OCI-M1 (cell line): ENCODE measurements at regions not wholly inside any gene's neighbourhood (a gene's known extent, or its start where the extent isn't known, plus 50 kb on each side); places are given as distances from the start of the nearest gene placed in this dataset.
"Not testable (repeated sequence)": the region's sequence is repeated elsewhere in the genome, so short reads cannot be mapped to it uniquely, and the experiment has no call there.

ENCODE experiments used
- DNase-seq: peaks from one replicate; lab custom pipeline; 2025; lab: John Stamatoyannopoulos, UW

DNA sequence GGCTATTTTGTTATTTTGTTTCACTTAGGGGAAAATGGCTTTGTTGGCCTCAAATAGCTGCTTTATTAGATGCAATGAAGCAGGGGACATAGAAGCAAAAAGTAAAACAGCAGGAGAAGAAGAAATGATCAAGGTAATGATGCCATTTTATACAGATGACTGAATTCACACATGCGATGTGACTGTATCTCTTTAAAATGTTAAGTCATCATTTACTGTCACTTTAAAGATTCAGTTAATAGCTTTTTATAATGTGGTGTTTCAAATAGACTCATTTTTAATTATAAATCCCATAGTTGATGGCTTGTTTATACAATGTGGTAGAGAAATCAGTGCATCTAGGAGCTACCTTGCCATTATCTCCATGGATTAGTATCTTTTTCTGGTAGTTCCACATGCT, 863.9 kb upstream of the DEFB115 start:
- DNase-seq: not testable (repeated sequence)

DNA sequence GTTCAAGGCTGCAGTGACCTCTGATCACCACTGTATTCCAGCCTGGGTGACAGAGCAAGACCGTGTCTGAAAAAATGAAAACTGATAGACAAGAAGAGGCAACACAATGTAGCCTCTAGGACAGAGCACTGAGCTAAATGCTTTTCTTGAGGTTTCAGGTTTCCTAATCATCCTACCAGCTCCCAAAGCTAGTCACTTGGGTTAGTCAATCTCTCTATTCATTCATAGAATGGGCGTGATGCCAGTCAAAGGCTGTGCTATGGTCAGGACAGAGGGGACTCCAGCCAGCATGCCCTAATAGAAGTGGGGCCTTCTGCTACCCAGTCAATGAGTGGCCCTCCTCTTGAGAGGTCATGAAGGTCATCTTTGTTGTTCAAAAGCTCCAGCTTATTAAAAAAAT, 860.4 kb upstream of the DEFB115 start:
- not testable (repeated sequence) for DNase-seq

DNA sequence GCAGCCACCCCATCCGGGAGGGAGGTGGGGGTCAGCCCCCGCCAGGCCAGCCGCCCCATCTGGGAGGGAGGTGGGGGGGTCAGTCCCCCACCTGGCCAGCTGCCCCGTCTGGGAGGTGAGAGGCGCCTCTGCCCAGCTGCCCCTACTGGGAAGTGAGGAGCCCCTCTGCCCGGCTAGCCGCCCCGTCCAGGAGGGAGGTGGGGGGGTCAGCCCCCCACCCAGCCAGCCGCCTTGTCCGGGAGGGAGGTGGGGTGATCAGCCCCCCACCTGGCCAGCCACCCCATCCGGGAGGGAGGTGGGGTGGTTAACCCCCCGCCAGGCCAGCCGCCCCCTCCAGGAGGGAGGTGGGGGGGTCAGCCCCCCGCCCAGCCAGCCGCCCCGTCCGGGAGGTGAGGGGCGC, 852.4 kb upstream of the DEFB115 start:
- DNase-seq: not testable (repeated sequence)

DNA sequence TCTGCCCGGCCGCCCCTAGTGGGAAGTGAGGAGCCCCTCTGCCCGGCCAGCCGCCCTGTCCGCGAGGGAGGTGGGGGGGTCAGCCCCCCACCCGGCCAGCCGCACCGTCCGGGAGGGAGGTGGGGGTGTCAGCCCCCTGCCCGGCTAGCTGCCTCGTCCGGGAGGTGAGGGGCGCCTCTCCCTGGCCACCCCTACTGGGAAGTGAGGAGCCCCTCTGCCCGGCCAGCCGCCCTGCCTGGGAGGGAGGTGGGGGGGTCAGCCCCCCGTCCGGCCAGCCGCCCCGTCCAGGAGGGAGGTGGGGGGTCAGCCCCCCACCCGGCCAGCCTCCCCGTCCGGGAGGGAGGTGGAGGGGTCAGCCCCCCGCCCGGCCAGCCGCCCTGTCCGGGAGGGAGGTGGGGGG, 851.9 kb upstream of the DEFB115 start:
- not testable (repeated sequence) for DNase-seq

DNA sequence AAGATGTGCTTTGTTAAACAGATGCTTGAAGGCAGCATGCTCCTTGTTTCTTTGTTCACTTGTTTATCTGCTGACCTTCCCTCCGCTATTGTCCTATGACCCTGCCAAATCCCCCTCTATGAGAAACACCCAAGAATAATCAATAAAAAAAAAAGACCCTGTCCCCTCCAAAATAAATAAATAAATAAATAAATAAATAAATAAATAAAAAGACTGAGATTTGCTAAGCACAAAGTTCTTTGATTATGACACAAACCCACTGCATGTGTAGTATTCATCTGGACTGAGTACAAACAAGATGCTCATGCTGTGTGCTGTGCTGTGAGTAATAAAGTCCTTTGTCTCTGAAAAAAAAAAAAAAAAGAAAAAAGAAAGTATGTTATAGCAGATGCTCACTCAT, 851.1 kb upstream of the DEFB115 start:
- not testable (repeated sequence) for DNase-seq

DNA sequence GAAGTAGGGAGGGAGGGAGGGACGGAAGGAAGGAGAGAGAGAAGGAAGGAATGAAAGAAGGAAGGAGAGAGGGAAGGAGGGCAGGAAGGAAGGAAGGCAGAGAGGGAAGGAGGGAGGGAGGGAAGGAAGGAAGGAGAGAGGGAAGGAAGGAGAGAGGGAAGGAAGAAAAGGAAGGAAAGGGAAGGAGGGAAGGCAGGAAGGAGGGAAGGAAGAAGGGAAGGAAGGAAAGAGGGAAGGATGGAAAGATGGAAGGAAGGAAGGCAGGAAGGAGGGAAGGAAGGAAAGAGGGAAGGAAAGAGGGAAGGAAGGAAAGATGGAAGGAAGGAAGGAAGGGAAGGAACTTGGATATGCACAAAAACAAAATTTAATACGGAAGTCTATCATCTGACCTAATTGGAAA, 844.5 kb upstream of the DEFB115 start:
- no peak for DNase-seq

DNA sequence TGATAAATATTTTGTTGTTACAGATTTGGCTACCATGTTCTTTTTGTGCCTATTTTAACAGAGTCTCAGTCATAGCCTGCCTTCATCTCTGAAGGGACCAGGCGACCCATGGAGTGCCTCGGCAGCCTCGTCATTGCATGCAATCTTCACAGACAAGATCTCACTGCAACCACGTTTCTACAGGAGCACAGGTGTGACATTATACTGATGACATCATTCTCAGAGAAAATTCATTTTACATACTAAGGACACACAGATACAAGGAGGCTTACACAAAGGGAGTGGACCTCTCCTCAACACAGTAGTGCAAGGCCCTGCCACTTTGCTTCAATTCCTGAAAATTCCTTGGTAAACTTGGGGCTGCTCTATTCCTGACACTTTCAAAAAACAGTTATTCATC, 840.1 kb upstream of the DEFB115 start:
- not testable (repeated sequence) for DNase-seq

DNA sequence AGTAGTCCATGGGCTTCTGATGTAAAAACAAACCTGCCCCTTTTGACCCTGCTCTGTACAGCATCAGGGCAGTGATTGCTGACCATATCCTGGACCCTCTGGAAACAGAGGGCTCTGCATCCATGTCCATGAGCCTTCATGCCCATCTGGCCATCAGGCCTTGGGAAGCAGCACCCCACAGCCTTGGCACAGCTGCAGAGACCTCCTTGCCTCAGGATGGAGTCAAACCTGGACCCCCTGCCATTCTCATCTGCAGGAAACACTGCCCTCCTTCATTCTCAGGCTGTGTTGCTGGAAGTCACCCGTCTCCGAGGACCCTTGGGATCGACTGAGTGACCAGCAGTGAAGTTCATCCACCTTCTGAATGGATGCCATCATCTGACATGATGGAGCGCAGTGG, 839.1 kb upstream of the DEFB115 start:
- not testable (repeated sequence) for DNase-seq

DNA sequence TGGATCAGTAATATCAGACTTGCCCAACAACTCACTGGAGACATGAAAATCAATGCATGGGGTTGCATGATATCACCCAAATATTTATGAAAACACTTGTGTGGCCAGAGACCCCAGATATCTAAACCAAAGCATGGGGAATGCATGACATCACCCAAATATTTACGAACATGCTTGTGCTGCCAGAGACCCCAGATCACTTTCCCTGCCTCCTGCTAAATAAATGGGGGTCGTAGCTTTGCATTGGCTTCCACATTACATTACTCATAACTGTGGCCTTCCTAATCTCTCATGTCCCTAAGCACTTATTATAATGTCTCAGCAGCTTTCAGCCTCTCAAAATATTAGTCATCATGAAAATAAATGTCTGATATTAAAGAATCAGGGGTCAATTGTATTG, 838.0 kb upstream of the DEFB115 start:
- DNase-seq: no peak

DNA sequence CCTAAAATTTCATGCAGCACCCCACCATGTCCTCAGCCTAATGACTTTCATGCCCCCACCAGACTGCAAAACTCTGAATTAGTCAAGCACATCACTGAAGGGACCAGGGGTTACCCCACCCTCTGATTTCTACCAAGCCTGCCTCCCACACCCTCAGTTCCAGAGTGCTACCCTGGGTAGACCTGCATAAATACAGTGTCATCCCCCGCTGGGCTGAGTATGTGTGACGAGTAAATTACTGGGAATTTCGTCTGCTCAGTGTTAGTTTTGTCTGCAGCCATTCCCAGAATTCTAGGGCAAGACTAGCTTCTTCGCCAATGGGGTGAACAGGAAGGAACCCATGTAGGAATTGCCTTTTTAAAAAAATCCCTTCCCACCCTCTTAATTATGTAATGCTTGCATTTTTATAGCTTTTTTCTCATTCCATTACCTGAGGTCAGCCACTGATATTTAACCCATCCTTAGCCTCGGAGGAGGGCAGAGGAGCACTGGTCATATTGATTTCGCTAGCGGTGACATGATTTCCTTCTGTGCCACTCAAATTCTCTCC, 837.5 kb upstream of the DEFB115 start:
- DNase-seq: not testable (repeated sequence)
